Ishikawa (cell line): ENCODE measurements at regions not wholly inside any gene's neighbourhood (a gene's known extent, or its start where the extent isn't known, plus 50 kb on each side); places are given as distances from the start of the nearest gene placed in this dataset.

Experiments used
- CEBPB ChIP-seq: IDR thresholded peaks from 2 replicates; pipeline ENCODE4 v1.6.1; 2012
- CREB1 ChIP-seq: IDR thresholded peaks from 2 replicates; pipeline ENCODE4 v1.6.1; 2012; ENCODE audit warnings: low read depth
- EGR1 ChIP-seq: IDR thresholded peaks from 2 replicates; pipeline ENCODE4 v1.6.1; 2012
- EP300 ChIP-seq: IDR thresholded peaks from 2 replicates; pipeline ENCODE4 v1.6.1; 2012; ENCODE audit warnings: borderline replicate concordance
- FOXM1 ChIP-seq: IDR thresholded peaks from 2 replicates; pipeline ENCODE4 v1.6.1; 2012; ENCODE audit warnings: low read depth, borderline replicate concordance
- MAX ChIP-seq: IDR thresholded peaks from 2 replicates; pipeline ENCODE4 v1.6.1; 2012
- NFIC ChIP-seq: IDR thresholded peaks from 2 replicates; pipeline ENCODE4 v1.6.1; 2012
- RAD21 ChIP-seq: IDR thresholded peaks from 2 replicates; pipeline ENCODE4 v1.6.1; 2012; ENCODE audit warnings: low read depth
- REST ChIP-seq: IDR thresholded peaks from 2 replicates; pipeline ENCODE4 v1.6.1; 2012; ENCODE audit warnings: low read depth, mild to moderate bottlenecking
- TAF1 ChIP-seq: IDR thresholded peaks from 2 replicates; pipeline ENCODE4 v1.6.1; 2012; ENCODE audit warnings: low read depth, mild to moderate bottlenecking
- TCF12 ChIP-seq: IDR thresholded peaks from 2 replicates; pipeline ENCODE4 v1.6.1; 2012; ENCODE audit warnings: low read depth
- TEAD4 ChIP-seq: IDR thresholded peaks from 2 replicates; pipeline ENCODE4 v1.6.1; 2012
- USF1 ChIP-seq: IDR thresholded peaks from 2 replicates; pipeline ENCODE4 v1.6.1; 2012
- YY1 ChIP-seq: IDR thresholded peaks from 2 replicates; pipeline ENCODE4 v1.6.1; 2012; ENCODE audit warnings: low read depth
- ZBTB7A ChIP-seq: IDR thresholded peaks from 2 replicates; pipeline ENCODE4 v1.6.1; 2012; ENCODE audit warnings: low read depth

GRCh38 chr4:12929784-12930183, 554.4 kb downstream of the RAB28 start:
- TF ChIP-seq RAD21 (no peak), FOXM1 (no peak), USF1 (no peak)

GRCh38 chr4:12928751-12929150, 555.4 kb downstream of the RAB28 start:
- no peak for TF ChIP-seq NFIC
- TF ChIP-seq CREB1 = no peak
- TF ChIP-seq MAX = no peak
- TF ChIP-seq TCF12 = no peak
- TF ChIP-seq USF1 = no peak
- no peak for TF ChIP-seq RAD21
- TF ChIP-seq YY1 = no peak
- no peak for TF ChIP-seq FOXM1

GRCh38 chr4:12926189-12927066, 557.7 kb downstream of the RAB28 start:
- TF ChIP-seq USF1 = no peak
- no peak for TF ChIP-seq TAF1
- TF ChIP-seq CREB1 = no peak
- no peak for TF ChIP-seq RAD21
- TF ChIP-seq YY1 = no peak
- no peak for TF ChIP-seq NFIC
- no peak for TF ChIP-seq EGR1
- TF ChIP-seq CEBPB = no peak
- TF ChIP-seq MAX = no peak
- no peak for TF ChIP-seq REST
- no peak for TF ChIP-seq TCF12
- TF ChIP-seq ZBTB7A = no peak

GRCh38 chr4:12924728-12925320, 559.3 kb downstream of the RAB28 start:
- TF ChIP-seq YY1 (no peak), CREB1 (no peak), NFIC (no peak), TAF1 (no peak), EP300 (no peak), REST (no peak), ZBTB7A (no peak)

- TF ChIP-seq NFIC = no peak
- TF ChIP-seq MAX = no peak
- TF ChIP-seq EGR1 = no peak
- no peak for TF ChIP-seq FOXM1
- no peak for TF ChIP-seq USF1
- TF ChIP-seq YY1 = no peak
- no peak for TF ChIP-seq TCF12
- no peak for TF ChIP-seq ZBTB7A
- no peak for TF ChIP-seq RAD21
- TF ChIP-seq CEBPB = no peak
- TF ChIP-seq TEAD4 = no peak
- no peak for TF ChIP-seq EP300
- no peak for TF ChIP-seq TAF1
- TF ChIP-seq CREB1 = no peak
- no peak for TF ChIP-seq REST
These were observed 559.9 kb downstream of the RAB28 start for GRCh38 chr4:12924253-12924652.
